ENCODE measurements at regions not wholly inside any gene's neighbourhood (a gene's known extent, or its start where the extent isn't known, plus 50 kb on each side); places are given as distances from the start of the nearest gene placed in this dataset.

DNA sequence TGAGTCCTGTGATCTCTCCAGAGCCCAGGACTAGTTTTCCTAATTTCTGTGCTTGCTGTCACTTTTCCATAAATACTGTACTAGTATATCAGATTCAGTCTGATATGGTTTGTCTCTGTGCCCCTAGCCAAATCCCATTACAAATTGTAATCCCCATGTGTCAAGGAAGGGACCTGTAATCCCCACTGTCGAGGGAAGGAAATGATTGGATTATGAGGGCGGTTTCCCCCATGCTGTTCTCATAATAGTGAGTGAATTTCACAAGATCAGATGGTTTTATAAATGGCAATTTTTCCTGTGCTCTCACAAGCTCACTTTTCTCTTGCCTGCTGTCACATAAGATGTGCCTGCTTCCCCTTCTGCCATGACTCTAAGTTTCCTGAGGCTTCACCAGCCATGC, 54.8 kb upstream of the IFRD1 start:
- no peak for DNase-seq

DNA sequence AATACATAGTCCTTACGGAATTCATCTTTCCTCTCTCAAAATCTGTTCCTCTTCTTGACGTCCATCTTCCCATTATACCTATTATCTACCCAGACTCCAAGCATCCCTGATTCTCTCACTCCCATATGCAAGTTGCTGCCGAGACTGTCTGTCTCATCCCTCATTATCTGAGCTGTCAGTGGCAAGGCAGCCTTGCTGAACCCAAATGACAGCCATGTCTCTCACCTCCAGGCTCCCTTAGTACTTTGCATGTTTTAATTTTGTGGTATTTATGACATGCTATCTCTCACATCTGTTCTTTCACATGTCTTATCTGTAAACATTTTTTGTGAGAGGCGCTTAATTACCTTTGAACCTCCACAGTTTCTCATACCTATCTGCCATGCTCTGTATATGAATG, 54.4 kb upstream of the IFRD1 start:
- no peak for DNase-seq

DNA sequence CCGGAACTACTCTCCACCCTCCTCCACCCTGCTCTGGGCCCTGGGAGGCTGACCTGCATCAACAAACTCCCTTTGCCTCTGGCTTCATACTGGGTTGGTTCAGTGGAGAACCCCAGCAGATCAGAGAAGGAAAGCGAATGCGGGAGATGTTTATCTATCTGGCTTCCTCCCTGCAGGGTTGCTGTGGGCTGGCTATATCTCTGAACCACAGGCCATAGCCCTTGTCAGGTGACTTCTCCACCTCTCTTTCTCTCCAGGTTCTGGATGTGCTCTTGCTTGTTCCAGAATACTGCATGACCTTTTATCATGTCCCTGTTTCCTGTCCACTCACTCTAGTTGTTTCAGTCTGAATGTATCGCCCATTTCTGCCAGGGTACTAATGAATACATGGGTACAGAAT, 51.7 kb upstream of the IFRD1 start:
- DNase-seq: no peak

DNA sequence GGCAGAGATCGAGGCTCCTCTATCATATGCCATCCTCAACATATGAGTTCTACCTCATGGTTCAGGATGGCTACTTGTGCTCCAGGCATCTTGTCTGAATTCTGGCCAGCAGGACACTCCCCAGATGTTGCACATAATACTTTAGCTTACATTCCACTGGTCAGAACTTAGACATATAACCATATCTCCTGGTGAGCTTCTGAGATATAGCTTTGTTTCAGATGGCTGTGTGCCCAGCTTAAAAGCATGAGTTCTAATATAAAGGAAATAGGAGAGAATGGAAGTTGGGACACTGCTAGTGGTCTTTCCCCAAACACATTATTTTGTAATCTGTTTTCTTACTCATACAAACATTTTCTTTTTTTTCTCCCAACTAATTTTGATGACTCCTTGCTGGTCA, 50.8 kb upstream of the IFRD1 start:
- DNase-seq: peak; percentile 24

DNA sequence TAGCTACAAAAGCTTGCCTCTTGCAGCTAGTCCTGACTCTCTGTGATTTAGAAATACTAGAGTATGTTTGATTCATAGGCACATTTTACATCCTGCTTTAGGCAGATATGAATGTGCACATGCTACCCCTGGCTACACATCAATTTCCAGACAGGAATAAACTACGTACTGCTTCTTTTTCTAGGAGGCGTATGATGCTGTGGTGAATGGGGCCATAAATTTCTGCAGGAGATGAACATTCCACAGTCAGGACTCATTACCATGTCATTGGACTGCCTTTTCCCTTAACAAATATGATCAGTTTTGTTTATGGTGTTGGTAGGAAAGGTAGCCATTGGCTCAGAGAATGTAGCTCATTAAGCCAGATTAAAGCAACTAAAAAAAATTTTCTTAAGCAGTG, 50.1 kb upstream of the IFRD1 start:
- peak; percentile 83 for DNase-seq

All from fibroblast of skin of right quadriceps (primary cell).